Transverse colon (tissue), 3 donors: ENCODE measurements at regions not wholly inside any gene's neighbourhood (a gene's known extent, or its start where the extent isn't known, plus 50 kb on each side); places are given as distances from the start of the nearest gene placed in this dataset.

Source experiments
- EP300 ChIP-seq: sonication (generic); formaldehyde crosslinking; IDR thresholded peaks from one replicate; pipeline ENCODE4 v1.6.1; 2017; ENCODE audit warnings: antibody characterized with exemption, low read depth
- TF ChIP-seq, protein P1 (sequence below), 5 experiments: fragments of 200-600 bp in 3 of 5; fragments of 450-650 bp in 2 of 5; sonication (generic) in 3 of 5; IDR thresholded peaks; 1 replicate in 2 of 5; 2 replicates in 3 of 5; pipeline ENCODE4 v1.5.1; 2016 to 2017; ENCODE audit warnings: antibody characterized with exemption in 5 of 5, inconsistent platforms in 3 of 5, mild to moderate bottlenecking in 2 of 5, moderate library complexity in 1 of 5

GRCh38 chr10:108620821-108621534 lies 1302.3 kb downstream of the XPNPEP1 start:
- TF ChIP-seq, protein P1, sequence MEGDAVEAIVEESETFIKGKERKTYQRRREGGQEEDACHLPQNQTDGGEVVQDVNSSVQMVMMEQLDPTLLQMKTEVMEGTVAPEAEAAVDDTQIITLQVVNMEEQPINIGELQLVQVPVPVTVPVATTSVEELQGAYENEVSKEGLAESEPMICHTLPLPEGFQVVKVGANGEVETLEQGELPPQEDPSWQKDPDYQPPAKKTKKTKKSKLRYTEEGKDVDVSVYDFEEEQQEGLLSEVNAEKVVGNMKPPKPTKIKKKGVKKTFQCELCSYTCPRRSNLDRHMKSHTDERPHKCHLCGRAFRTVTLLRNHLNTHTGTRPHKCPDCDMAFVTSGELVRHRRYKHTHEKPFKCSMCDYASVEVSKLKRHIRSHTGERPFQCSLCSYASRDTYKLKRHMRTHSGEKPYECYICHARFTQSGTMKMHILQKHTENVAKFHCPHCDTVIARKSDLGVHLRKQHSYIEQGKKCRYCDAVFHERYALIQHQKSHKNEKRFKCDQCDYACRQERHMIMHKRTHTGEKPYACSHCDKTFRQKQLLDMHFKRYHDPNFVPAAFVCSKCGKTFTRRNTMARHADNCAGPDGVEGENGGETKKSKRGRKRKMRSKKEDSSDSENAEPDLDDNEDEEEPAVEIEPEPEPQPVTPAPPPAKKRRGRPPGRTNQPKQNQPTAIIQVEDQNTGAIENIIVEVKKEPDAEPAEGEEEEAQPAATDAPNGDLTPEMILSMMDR (IDR thresholded peaks at IDR 0.05): no peak
- TF ChIP-seq EP300: no peak
